VCaP (cell line): ENCODE measurements at regions not wholly inside any gene's neighbourhood (a gene's known extent, or its start where the extent isn't known, plus 50 kb on each side); places are given as distances from the start of the nearest gene placed in this dataset.

ENCODE experiments used
- H3K27ac ChIP-seq: fragments of 450-650 bp; 2 replicates; pipeline ENCODE4 v1.5.1; 2017
- CTCF ChIP-seq: fragments of 450-650 bp; conservative IDR thresholded peaks from 2 replicates; pipeline ENCODE4 v1.5.1; 2017; ENCODE audit warnings: mild to moderate bottlenecking, moderate library complexity

DNA sequence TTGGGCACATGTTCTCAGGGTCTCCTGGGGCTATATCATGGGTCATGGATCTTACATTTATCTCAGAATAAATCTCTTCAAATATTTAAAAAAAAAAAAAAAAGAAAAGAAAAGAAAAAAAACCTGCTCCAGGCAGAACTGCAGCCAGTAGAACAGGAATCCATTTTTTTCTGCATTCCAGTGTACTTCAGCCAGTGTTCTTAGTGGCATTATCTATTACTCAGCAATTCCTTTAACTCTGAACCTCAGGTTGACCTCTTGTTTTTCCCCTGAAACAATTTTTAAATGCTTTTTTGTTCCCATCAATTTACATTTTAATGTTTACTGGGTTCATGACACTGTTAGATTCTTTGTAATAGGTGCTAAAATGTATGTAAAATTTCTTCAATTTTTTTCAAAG is 66.7 kb upstream of the STXBP6 start:
- H3K27ac ChIP-seq, result no peak overlapping the region

GRCh38 chr14:25113394-25113793 is 63.4 kb upstream of the STXBP6 start:
- H3K27ac ChIP-seq, result no peak overlapping the region
- no peak for TF ChIP-seq CTCF

More for the DNA sequence above, 66.7 kb upstream of the STXBP6 start:
- no peak for TF ChIP-seq CTCF

- no peak for TF ChIP-seq CTCF
- H3K27ac ChIP-seq, result no peak overlapping the region
These were observed 61.2 kb upstream of the STXBP6 start for GRCh38 chr14:25111061-25111601.

- no peak overlapping the region for H3K27ac ChIP-seq
- TF ChIP-seq CTCF, result no peak
These were observed 60.2 kb upstream of the STXBP6 start for GRCh38 chr14:25110106-25110505.

DNA sequence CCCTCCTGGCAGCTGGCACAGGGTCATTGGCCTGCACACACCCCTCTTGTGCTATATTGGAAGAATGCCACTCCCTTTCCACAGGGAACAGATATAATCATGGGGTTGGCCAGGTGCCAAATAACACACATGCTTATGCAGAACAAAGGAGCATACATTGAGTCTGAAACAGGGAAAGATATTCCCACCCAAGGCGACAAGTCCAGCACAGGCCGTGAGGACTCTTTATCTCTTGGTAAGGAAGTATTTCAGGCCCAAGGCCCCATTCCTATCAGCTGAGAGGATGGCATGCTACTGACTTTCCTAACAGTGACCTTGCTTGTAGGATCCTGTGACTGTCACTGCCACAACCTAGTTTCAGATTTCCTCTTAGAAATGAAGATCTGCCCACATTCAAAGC is 59.0 kb upstream of the STXBP6 start:
- TF ChIP-seq CTCF, result no peak
- H3K27ac ChIP-seq, result no peak overlapping the region

- no peak overlapping the region for H3K27ac ChIP-seq
- TF ChIP-seq CTCF, result no peak
These were observed 58.3 kb upstream of the STXBP6 start for GRCh38 chr14:25108291-25108690.

DNA sequence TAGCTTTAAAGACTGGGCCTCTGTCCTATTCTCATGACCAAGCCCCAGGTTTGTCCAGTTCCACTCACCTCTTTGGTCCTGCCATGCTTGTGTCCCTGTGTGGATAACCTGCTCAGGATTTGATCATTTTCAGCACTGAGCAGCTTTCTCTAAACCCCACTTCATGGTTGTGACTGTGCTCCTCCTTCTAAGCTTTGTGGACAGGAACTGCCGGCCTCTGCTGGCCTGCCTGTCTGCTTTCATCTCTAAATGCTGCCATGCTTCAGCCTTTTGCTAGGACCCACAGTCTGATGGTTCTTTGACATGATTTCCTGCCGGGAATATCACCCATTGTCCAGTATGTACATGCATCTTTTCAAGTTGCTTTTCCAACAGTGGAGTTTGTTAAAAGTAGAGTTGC is 53.9 kb upstream of the STXBP6 start:
- TF ChIP-seq CTCF, result no peak
- H3K27ac ChIP-seq, result no peak overlapping the region
